ENCODE measurements at regions not wholly inside any gene's neighbourhood (a gene's known extent, or its start where the extent isn't known, plus 50 kb on each side); places are given as distances from the start of the nearest gene placed in this dataset.

- TF ChIP-seq STAG1 (CRISPR knock-in tag; IDR thresholded peaks at IDR 0.05), result no peak
- peak; percentile 78 for TF ChIP-seq CEBPB (IDR thresholded peaks at IDR 0.05; ENCODE audit: borderline replicate concordance, low read depth, low read length)
- TF ChIP-seq NR2F2 (IDR thresholded peaks at IDR 0.05; ENCODE audit: borderline replicate concordance, low read depth), result no peak
- TF ChIP-seq ARNTL (CRISPR knock-in tag; IDR thresholded peaks at IDR 0.05), result 0 out of 2 replicates have a peak, but pooled peaks have one; percentile 49
- no peak for TF ChIP-seq ZNF768 (CRISPR knock-in tag; IDR thresholded peaks at IDR 0.05)
- no peak for TF ChIP-seq SRSF1 (optimal IDR thresholded peaks at IDR 0.05; ENCODE audit: low read depth, low read length)
- peak; percentile 54; the same call in 1 of the 2 replicates for TF ChIP-seq FOXA3 (CRISPR knock-in tag; IDR thresholded peaks at IDR 0.05)
- no peak for TF ChIP-seq ZNF362 (CRISPR knock-in tag; IDR thresholded peaks at IDR 0.05; ENCODE audit: borderline replicate concordance)
- no peak for TF ChIP-seq ZNF143 (CRISPR knock-in tag; IDR thresholded peaks at IDR 0.05)
- TF ChIP-seq KLF16 (CRISPR knock-in tag; IDR thresholded peaks at IDR 0.05), result no peak; a peak in 1 of 4 replicates
- TF ChIP-seq BCL3 (CRISPR knock-in tag; IDR thresholded peaks at IDR 0.05), result no peak
- TF ChIP-seq ERF (CRISPR knock-in tag; IDR thresholded peaks at IDR 0.05), result no peak
- no peak for TF ChIP-seq ZBTB34 (CRISPR knock-in tag; IDR thresholded peaks at IDR 0.05)
- no peak for TF ChIP-seq FOSL1 (CRISPR knock-in tag; IDR thresholded peaks at IDR 0.05; ENCODE audit: borderline replicate concordance)
- TF ChIP-seq MED8 (CRISPR knock-in tag; IDR thresholded peaks at IDR 0.05; ENCODE audit: insufficient replicate concordance), result no peak
- no peak for TF ChIP-seq TRAFD1 (CRISPR knock-in tag; IDR thresholded peaks at IDR 0.05; ENCODE audit: borderline replicate concordance)
- TF ChIP-seq DNMT3B (CRISPR knock-in tag; conservative IDR thresholded peaks at IDR 0.05), result no peak
- TF ChIP-seq SP5 (CRISPR knock-in tag; IDR thresholded peaks at IDR 0.05; ENCODE audit: borderline replicate concordance, low read depth), result no peak
- no peak for TF ChIP-seq ZNF747 (CRISPR knock-in tag; IDR thresholded peaks at IDR 0.05; ENCODE audit: borderline replicate concordance)
- TF ChIP-seq ZMYM4 (CRISPR knock-in tag; IDR thresholded peaks at IDR 0.05), result peak; percentile 54; the same call in 1 of the 2 replicates
These were observed 112.9 kb downstream of the LMO3 start (continued) for GRCh38 chr12:16492820-16493797.

Measured in HepG2 (cell line).